HepG2 (cell line): ENCODE measurements at regions not wholly inside any gene's neighbourhood (a gene's known extent, or its start where the extent isn't known, plus 50 kb on each side); places are given as distances from the start of the nearest gene placed in this dataset.

Source experiments
- ATAC-seq: fragments of 200-7000 bp; cut with Tn5 transposase; 3 replicates; pipeline ENCODE4 v1.9.1; 2020; ENCODE audit warnings: mild to moderate bottlenecking, moderate library complexity
- BruUV-seq: library from RNA; stranded (reverse); fragments of 400-500 nt; replicated peaks from 2 replicates; lab custom pipeline; 2021; lab: Mats Ljungman, UMichigan
- CTCF ChIA-PET: fragments of 300-600 bp; formaldehyde crosslinking; extraction: SDS; loops from one replicate; lab custom pipeline; 2021; ENCODE audit warnings: low total read pairs, inconsistent platforms, low intra/inter-chr PET ratio; lab: Yijun Ruan, JAX
- POLR2A ChIA-PET: fragments of 350-600 bp; sonication (Branson Sonifier 250); formaldehyde crosslinking; loops from one replicate; lab custom pipeline; 2020; ENCODE audit warnings: antibody characterized with exemption, inconsistent platforms; lab: Yijun Ruan, JAX
- DNase-seq: peaks from one replicate; pipeline ENCODE4 v3.0.0-alpha.2; 2015; ENCODE audit warnings: low spot score
- FAIRE-seq: peaks from 3 replicates; lab custom pipeline; 2011; peaks lifted over from hg19 to GRCh38; lab: Jason Lieb, UNC
- H2AFZ ChIP-seq: one replicate; pipeline ENCODE4 v1.6.1; 2011; ENCODE audit warnings: low read length, inconsistent platforms
- H3K27ac ChIP-seq: fragments of 300-600 bp; 3 replicates; pipeline ENCODE4 v1.8.0; 2011; ENCODE audit warnings: mixed run types, mild to moderate bottlenecking, mixed read lengths, low read length, inconsistent platforms; ENCODE audit not compliant: insufficient read depth; ENCODE audit errors: extremely low read length
- H3K27me3 ChIP-seq, 2 experiments: fragments of 200-600 bp in 1 of 2; 2 replicates in 1 of 2; 3 replicates in 1 of 2; pipeline versions ENCODE4 v1.6.0 to v1.8.0; 2011; ENCODE audit warnings: low read length in 2 of 2, mild to moderate bottlenecking in 2 of 2, moderate library complexity in 2 of 2, inconsistent platforms in 1 of 2; ENCODE audit not compliant: insufficient read depth in 2 of 2, control insufficient read depth in 1 of 2
- H3K36me3 ChIP-seq, 2 experiments: fragments of 200-600 bp in 1 of 2; replicated peaks in 1 of 2; 2 replicates in 1 of 2; 3 replicates in 1 of 2; pipeline versions ENCODE4 v1.5.1 to v1.8.0; 2011; ENCODE audit warnings: low read length in 2 of 2, inconsistent platforms in 1 of 2; ENCODE audit not compliant: insufficient read depth in 2 of 2, control insufficient read depth in 1 of 2
- H3K4me1 ChIP-seq: 2 replicates; pipeline ENCODE4 v1.5.1; 2012; ENCODE audit warnings: low read length, inconsistent platforms; ENCODE audit not compliant: insufficient read depth
- H3K4me2 ChIP-seq: 2 replicates; pipeline ENCODE4 v1.6.0; 2011; ENCODE audit warnings: low read depth, low read length, inconsistent platforms
- H3K4me3 ChIP-seq, 3 experiments: fragments of 200-600 bp in 1 of 3; sonication (generic), shearing (Covaris generic) in 1 of 3; replicated peaks in 1 of 3; 2 replicates each; pipeline ENCODE4 v1.5.1; 2011 to 2016; ENCODE audit warnings: low read length in 3 of 3, inconsistent platforms in 2 of 3, low read depth in 2 of 3, mild to moderate bottlenecking in 2 of 3, control low read depth in 1 of 3, mixed read lengths in 1 of 3; ENCODE audit not compliant: insufficient read depth in 1 of 3
- H3K79me2 ChIP-seq: one replicate; pipeline ENCODE4 v1.6.1; 2011; ENCODE audit warnings: low read length, inconsistent platforms; ENCODE audit not compliant: insufficient read depth
- H3K9ac ChIP-seq: 2 replicates; pipeline ENCODE4 v1.6.0; 2011; ENCODE audit warnings: mild to moderate bottlenecking, low read depth, low read length, inconsistent platforms; ENCODE audit not compliant: insufficient read depth
- H3K9me3 ChIP-seq: 2 replicates; pipeline ENCODE4 v1.5.1; 2012; ENCODE audit warnings: mild to moderate bottlenecking, low read length
- H4K20me1 ChIP-seq: 2 replicates; pipeline ENCODE4 v1.6.0; 2011; ENCODE audit warnings: inconsistent platforms, mild to moderate bottlenecking, low read length, moderate library complexity; ENCODE audit not compliant: insufficient read depth
- AHR ChIP-seq: IDR thresholded peaks from 2 replicates; pipeline ENCODE4 v1.6.1; 2018; ENCODE audit warnings: missing genetic modification reagents, missing compliant biosample characterization
- CC2D1A ChIP-seq: sonication (generic); formaldehyde crosslinking; IDR thresholded peaks from 2 replicates; pipeline ENCODE4 v1.8.1; 2023; ENCODE audit warnings: mild to moderate bottlenecking, missing genetic modification reagents
- SMAD9 ChIP-seq: sonication (generic); formaldehyde crosslinking; IDR thresholded peaks from 2 replicates; pipeline ENCODE4 v1.5.1; 2020; ENCODE audit warnings: mild to moderate bottlenecking, missing genetic modification reagents
- ZBTB33 ChIP-seq: sonication (generic); formaldehyde crosslinking; IDR thresholded peaks from 2 replicates; pipeline ENCODE4 v1.4.0; 2020; ENCODE audit warnings: missing genetic modification reagents
- ZBTB38 ChIP-seq: sonication (generic); formaldehyde crosslinking; IDR thresholded peaks from 2 replicates; pipeline ENCODE4 v1.5.1; 2020; ENCODE audit warnings: mild to moderate bottlenecking, missing genetic modification reagents
- ZNF256 ChIP-seq: sonication (generic); formaldehyde crosslinking; conservative IDR thresholded peaks from 2 replicates; pipeline ENCODE4 v1.4.0; 2020; ENCODE audit warnings: missing genetic modification reagents
- WGBS: methylation state at CpG from one replicate; pipeline ENCODE4 v1.1.6; 2017; ENCODE audit warnings: low lambda C conversion rate; 5-methylcytosine and 5-hydroxymethylcytosine counted together
- in situ Hi-C: cut with HindIII; loops from 2 replicates; pipeline ENCODE4 v1.10.0; 2017; ENCODE audit warnings: low pct_unique_long_range_greater_than_20kb; ENCODE audit not compliant: extremely low pct_ligation_motif_present
- intact Hi-C: fragments of 100-400 bp; cut with micrococcal nuclease; formaldehyde crosslinking; loops from one replicate; pipeline ENCODE4 v1.10.0; 2022; ENCODE audit not compliant: unreplicated experiment
- TF ChIP-seq, protein P1 (sequence below): sonication (generic); formaldehyde crosslinking; IDR thresholded peaks from 2 replicates; pipeline ENCODE4 v1.4.0; 2020; ENCODE audit warnings: missing genetic modification reagents

DNA sequence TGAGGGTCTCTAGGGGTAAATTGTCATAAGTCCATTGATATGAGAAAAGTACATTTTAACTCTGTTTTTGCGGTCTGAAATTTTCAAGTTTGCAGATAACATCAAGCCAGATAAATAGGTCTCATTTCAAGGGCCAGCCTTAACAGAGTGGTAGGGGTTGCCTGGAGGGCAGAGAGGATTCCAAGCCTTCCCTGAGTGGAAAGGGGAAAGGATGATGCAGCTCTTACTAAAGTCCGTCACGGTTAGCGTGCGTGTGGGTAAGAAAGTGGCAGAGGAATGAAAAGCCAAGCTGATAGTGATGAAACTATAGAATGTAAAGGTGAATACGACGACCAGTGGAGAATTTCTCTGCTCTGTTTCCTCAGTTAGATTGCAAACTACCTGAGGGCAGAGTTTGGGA lies 71.6 kb downstream of the ADRA2A start (continued):
- TF ChIP-seq, protein P1, sequence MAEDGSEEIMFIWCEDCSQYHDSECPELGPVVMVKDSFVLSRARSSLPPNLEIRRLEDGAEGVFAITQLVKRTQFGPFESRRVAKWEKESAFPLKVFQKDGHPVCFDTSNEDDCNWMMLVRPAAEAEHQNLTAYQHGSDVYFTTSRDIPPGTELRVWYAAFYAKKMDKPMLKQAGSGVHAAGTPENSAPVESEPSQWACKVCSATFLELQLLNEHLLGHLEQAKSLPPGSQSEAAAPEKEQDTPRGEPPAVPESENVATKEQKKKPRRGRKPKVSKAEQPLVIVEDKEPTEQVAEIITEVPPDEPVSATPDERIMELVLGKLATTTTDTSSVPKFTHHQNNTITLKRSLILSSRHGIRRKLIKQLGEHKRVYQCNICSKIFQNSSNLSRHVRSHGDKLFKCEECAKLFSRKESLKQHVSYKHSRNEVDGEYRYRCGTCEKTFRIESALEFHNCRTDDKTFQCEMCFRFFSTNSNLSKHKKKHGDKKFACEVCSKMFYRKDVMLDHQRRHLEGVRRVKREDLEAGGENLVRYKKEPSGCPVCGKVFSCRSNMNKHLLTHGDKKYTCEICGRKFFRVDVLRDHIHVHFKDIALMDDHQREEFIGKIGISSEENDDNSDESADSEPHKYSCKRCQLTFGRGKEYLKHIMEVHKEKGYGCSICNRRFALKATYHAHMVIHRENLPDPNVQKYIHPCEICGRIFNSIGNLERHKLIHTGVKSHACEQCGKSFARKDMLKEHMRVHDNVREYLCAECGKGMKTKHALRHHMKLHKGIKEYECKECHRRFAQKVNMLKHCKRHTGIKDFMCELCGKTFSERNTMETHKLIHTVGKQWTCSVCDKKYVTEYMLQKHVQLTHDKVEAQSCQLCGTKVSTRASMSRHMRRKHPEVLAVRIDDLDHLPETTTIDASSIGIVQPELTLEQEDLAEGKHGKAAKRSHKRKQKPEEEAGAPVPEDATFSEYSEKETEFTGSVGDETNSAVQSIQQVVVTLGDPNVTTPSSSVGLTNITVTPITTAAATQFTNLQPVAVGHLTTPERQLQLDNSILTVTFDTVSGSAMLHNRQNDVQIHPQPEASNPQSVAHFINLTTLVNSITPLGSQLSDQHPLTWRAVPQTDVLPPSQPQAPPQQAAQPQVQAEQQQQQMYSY (CRISPR knock-in tag) = no peak
- TF ChIP-seq ZNF256 = no peak
- no peak for TF ChIP-seq CC2D1A
- no peak for TF ChIP-seq AHR (CRISPR knock-in tag)
- TF ChIP-seq SMAD9 (CRISPR knock-in tag) = no peak

- TF ChIP-seq ZBTB38 (CRISPR knock-in tag) = no peak
- TF ChIP-seq ZBTB33 (CRISPR knock-in tag) = no peak
- BruUV-seq = no TSS peak
- no peak for FAIRE-seq
Observed at GRCh38 chr10:111150691-111151090, 73.9 kb downstream of the ADRA2A start.

More at GRCh38 chr10:111150691-111151090, 73.9 kb downstream of the ADRA2A start:
- intact Hi-C loops = no loop called here
- no peak for ATAC-seq
- peaks cover 1 to 20% of the 10 kb centered on the region in 2 experiments; a peak in 2 of 5 replicates for H3K27me3 ChIP-seq
- no peak overlapping the region for H3K4me3 ChIP-seq
- no peaks in the 10 kb centered on the region for H3K9me3 ChIP-seq
- no peak overlapping the region for H3K9ac ChIP-seq
- 2% methylated on average over 5 of the region's 7 CpGs for WGBS
- no peaks in the 10 kb centered on the region for H4K20me1 ChIP-seq
- no peaks in the 10 kb centered on the region for H3K36me3 ChIP-seq
- in situ Hi-C loops = no loop called here
- no peak overlapping the region for H2AFZ ChIP-seq
- H3K4me1 ChIP-seq = no peaks in the 10 kb centered on the region
- H3K4me2 ChIP-seq = no peak overlapping the region
- ChIA-PET CTCF (no interaction called here), POLR2A (no interaction called here)
- no peak overlapping the region for H3K27ac ChIP-seq
- DNase-seq = no peak
- no peaks in the 10 kb centered on the region for H3K79me2 ChIP-seq
